Colonic mucosa (tissue), 4 donors: ENCODE measurements at regions not wholly inside any gene's neighbourhood (a gene's known extent, or its start where the extent isn't known, plus 50 kb on each side); places are given as distances from the start of the nearest gene placed in this dataset.

ENCODE experiments used
- DNase-seq: peaks from one replicate; pipeline ENCODE4 v3.0.0-alpha.2; 2020
- H3K27ac ChIP-seq: fragments of 200-600 bp; one replicate; pipeline ENCODE4 v1.8.0; 2021
- H3K27me3 ChIP-seq: fragments of 200-600 bp; one replicate; pipeline ENCODE4 v1.8.0; 2021
- H3K36me3 ChIP-seq: fragments of 200-600 bp; one replicate; pipeline ENCODE4 v1.8.0; 2021
- H3K4me1 ChIP-seq: fragments of 200-600 bp; one replicate; pipeline ENCODE4 v1.8.0; 2021; ENCODE audit warnings: mild to moderate bottlenecking
- H3K4me3 ChIP-seq: fragments of 200-600 bp; one replicate; pipeline ENCODE4 v1.8.0; 2021
- H3K9ac ChIP-seq, 2 donors: one replicate each; pipeline ENCODE4 v1.7.0; 2013; ENCODE audit warnings: control low read depth in 2 of 2, low read depth in 2 of 2, low read length in 2 of 2
- H3K9me3 ChIP-seq: fragments of 200-600 bp; one replicate; pipeline ENCODE4 v1.8.0; 2021
- intact Hi-C: fragments of 100-400 bp; cut with DNase I; formaldehyde crosslinking; loops from one replicate; pipeline ENCODE4 v1.14.1; 2022
- TF ChIP-seq, protein P1 (sequence below): fragments of 200-600 bp; IDR thresholded peaks from one replicate; pipeline ENCODE4 v1.8.0; 2022; ENCODE audit warnings: antibody characterized with exemption, mild to moderate bottlenecking
- donor health status: healthy.
- donor health status: DM: no; HTN: no; CAD: no.
- donor health status: DM: no; HTN: no; CAD: no.

DNA sequence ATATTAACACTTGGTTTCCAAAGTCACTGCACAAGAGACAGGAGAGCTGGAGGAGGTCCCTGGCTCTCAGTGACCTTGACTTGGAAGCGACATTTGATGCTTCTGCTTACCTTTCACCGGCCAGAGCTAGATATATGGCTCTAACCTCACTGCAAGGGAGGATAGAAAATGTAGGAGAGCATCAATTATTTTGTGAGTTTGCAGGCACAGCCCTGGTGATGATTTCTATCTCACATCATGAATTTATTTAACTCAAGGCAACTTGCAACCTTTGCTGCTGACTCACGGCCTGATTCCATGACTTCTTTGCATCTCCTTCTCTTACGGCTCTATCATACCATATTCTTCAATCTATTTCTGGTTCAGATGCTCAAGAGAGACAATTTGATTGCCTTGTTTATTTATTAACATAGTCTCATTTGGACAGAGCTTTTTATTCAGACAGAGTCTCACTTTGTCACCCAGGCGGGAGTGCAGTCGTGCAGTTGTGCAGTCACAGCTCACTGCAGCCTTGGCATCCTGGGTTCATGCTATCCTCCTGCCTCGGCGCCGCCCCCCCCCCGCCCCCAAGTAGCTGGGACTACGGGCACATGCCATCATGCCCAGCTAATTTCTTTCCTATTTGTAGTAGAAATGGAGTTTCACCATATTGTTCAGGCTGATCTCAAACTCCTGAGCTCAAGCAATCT is 196.0 kb downstream of the REEP3 start:
- Histone ChIP-seq H3K36me3 (no peaks in the 10 kb centered on the region), H3K9me3 (no peaks in the 10 kb centered on the region), H3K9ac (no peak overlapping the region), H3K27me3 (no peaks in the 10 kb centered on the region), H3K4me1 (peaks cover 20% of the 10 kb centered on the region), H3K27ac (no peak overlapping the region), H3K4me3 (no peak overlapping the region)
- TF ChIP-seq, protein P1, sequence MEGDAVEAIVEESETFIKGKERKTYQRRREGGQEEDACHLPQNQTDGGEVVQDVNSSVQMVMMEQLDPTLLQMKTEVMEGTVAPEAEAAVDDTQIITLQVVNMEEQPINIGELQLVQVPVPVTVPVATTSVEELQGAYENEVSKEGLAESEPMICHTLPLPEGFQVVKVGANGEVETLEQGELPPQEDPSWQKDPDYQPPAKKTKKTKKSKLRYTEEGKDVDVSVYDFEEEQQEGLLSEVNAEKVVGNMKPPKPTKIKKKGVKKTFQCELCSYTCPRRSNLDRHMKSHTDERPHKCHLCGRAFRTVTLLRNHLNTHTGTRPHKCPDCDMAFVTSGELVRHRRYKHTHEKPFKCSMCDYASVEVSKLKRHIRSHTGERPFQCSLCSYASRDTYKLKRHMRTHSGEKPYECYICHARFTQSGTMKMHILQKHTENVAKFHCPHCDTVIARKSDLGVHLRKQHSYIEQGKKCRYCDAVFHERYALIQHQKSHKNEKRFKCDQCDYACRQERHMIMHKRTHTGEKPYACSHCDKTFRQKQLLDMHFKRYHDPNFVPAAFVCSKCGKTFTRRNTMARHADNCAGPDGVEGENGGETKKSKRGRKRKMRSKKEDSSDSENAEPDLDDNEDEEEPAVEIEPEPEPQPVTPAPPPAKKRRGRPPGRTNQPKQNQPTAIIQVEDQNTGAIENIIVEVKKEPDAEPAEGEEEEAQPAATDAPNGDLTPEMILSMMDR = no peak
- no peak for DNase-seq
- intact Hi-C loops = loop anchor here (5.0 kb wide), 2 partner anchors 85 to 505 kb away; no protein-coding TSS in a partner anchor

- no peaks in the 10 kb centered on the region for H3K27me3 ChIP-seq
- H3K4me3 ChIP-seq = no peak overlapping the region
- DNase-seq = no peak
- H3K9ac ChIP-seq = no peak overlapping the region
- intact Hi-C loops = loop anchor here (5.0 kb wide), 2 partner anchors 86 to 506 kb away; no protein-coding TSS in a partner anchor
- peaks cover 13% of the 10 kb centered on the region for H3K4me1 ChIP-seq
- H3K36me3 ChIP-seq = no peaks in the 10 kb centered on the region
- no peaks in the 10 kb centered on the region for H3K9me3 ChIP-seq
- TF ChIP-seq, protein P1 = no peak
- H3K27ac ChIP-seq = no peak overlapping the region
Measured at GRCh38 chr10:63718006-63718405, 196.8 kb downstream of the REEP3 start.

DNA sequence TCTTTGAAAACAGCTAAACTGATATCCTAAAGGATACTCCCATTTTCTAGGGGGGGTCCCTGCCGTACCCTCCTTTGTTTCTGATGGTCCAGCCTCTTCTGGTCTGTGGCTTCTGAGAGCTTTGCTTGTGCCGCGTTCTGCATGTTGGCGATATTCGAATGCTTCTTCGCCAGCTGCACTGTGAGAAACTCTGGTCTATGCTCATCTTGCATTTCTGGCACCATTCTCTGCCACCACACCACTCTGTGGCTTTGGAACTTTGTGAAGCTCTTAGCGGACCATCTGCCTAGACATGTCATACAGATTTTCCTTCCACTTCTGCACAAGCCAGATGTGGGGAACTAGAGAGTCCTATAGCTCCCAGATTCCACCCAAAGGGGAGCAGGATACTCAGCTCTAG is 197.2 kb downstream of the REEP3 start:
- H3K9me3 ChIP-seq = no peaks in the 10 kb centered on the region
- DNase-seq = no peak
- H3K27ac ChIP-seq = no peak overlapping the region
- intact Hi-C loops = loop anchor here (5.0 kb wide), 2 partner anchors 86 to 506 kb away; no protein-coding TSS in a partner anchor
- H3K36me3 ChIP-seq = no peaks in the 10 kb centered on the region
- H3K4me3 ChIP-seq = no peak overlapping the region
- TF ChIP-seq, protein P1 = no peak
- no peak overlapping the region for H3K9ac ChIP-seq
- peaks cover 9% of the 10 kb centered on the region for H3K4me1 ChIP-seq
- no peaks in the 10 kb centered on the region for H3K27me3 ChIP-seq

- H3K9ac ChIP-seq = no peak overlapping the region
- no peak overlapping the region for H3K27ac ChIP-seq
- no peaks in the 10 kb centered on the region for H3K36me3 ChIP-seq
- TF ChIP-seq, protein P1 = no peak
- H3K4me3 ChIP-seq = no peak overlapping the region
- intact Hi-C loops = loop anchor here (5.0 kb wide), 2 partner anchors 87 to 507 kb away; no protein-coding TSS in a partner anchor
- peaks cover 6% of the 10 kb centered on the region for H3K4me1 ChIP-seq
- H3K27me3 ChIP-seq = no peaks in the 10 kb centered on the region
- DNase-seq = no peak
- no peaks in the 10 kb centered on the region for H3K9me3 ChIP-seq
Measured at GRCh38 chr10:63719226-63719856, 198.1 kb downstream of the REEP3 start.

GRCh38 chr10:63720072-63720537 is 198.9 kb downstream of the REEP3 start:
- Histone ChIP-seq H3K9me3 (no peaks in the 10 kb centered on the region), H3K4me3 (no peak overlapping the region), H3K27ac (no peak overlapping the region), H3K9ac (no peak overlapping the region), H3K27me3 (no peaks in the 10 kb centered on the region), H3K4me1 (peaks cover 6% of the 10 kb centered on the region), H3K36me3 (no peaks in the 10 kb centered on the region)
- TF ChIP-seq, protein P1 = peak; percentile 97
- intact Hi-C loops = loop anchor here (5.0 kb wide), 1 partner anchor 553 kb away; no protein-coding TSS in a partner anchor
- peak; percentile 69 for DNase-seq
